ENCODE measurements at regions not wholly inside any gene's neighbourhood (a gene's known extent, or its start where the extent isn't known, plus 50 kb on each side); places are given as distances from the start of the nearest gene placed in this dataset.

- no peak for TF ChIP-seq EP300 (IDR thresholded peaks at IDR 0.05)
- TF ChIP-seq, protein P1, sequence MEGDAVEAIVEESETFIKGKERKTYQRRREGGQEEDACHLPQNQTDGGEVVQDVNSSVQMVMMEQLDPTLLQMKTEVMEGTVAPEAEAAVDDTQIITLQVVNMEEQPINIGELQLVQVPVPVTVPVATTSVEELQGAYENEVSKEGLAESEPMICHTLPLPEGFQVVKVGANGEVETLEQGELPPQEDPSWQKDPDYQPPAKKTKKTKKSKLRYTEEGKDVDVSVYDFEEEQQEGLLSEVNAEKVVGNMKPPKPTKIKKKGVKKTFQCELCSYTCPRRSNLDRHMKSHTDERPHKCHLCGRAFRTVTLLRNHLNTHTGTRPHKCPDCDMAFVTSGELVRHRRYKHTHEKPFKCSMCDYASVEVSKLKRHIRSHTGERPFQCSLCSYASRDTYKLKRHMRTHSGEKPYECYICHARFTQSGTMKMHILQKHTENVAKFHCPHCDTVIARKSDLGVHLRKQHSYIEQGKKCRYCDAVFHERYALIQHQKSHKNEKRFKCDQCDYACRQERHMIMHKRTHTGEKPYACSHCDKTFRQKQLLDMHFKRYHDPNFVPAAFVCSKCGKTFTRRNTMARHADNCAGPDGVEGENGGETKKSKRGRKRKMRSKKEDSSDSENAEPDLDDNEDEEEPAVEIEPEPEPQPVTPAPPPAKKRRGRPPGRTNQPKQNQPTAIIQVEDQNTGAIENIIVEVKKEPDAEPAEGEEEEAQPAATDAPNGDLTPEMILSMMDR (IDR thresholded peaks at IDR 0.05): no peak
Observed at GRCh38 chr13:107091861-107092260, 523.9 kb upstream of the ARGLU1 start.
